Neural progenitor cell (in vitro differentiated cells): ENCODE measurements at regions not wholly inside any gene's neighbourhood (a gene's known extent, or its start where the extent isn't known, plus 50 kb on each side); places are given as distances from the start of the nearest gene placed in this dataset.

Experiments used
- CTCF ChIP-seq: fragments of 200-600 bp; sonication (generic); IDR thresholded peaks from 2 replicates; pipeline ENCODE4 v1.5.1; 2017; ENCODE audit warnings: antibody characterized with exemption, mild to moderate bottlenecking
- EZH2phosphoT487 ChIP-seq: fragments of 200-600 bp; sonication (generic); IDR thresholded peaks from 2 replicates; pipeline ENCODE4 v1.6.1; 2017; ENCODE audit warnings: antibody characterized with exemption

- no peak for TF ChIP-seq CTCF
- no peak for TF ChIP-seq EZH2phosphoT487
Measured at GRCh38 chr1:94296018-94296417, 58.6 kb upstream of the ARHGAP29 start.
